A673 (cell line): ENCODE measurements at regions not wholly inside any gene's neighbourhood (a gene's known extent, or its start where the extent isn't known, plus 50 kb on each side); places are given as distances from the start of the nearest gene placed in this dataset.
"Not testable (repeated sequence)": the region's sequence is repeated elsewhere in the genome, so short reads cannot be mapped to it uniquely, and the experiment has no call there.

Source experiments
- BruUV-seq: library from RNA; stranded (reverse); fragments of 400-500 nt; replicated peaks from 2 replicates; lab custom pipeline; 2021; lab: Mats Ljungman, UMichigan
- CTCF ChIA-PET: fragments of 300-600 bp; sonication (Branson Sonifier 250); formaldehyde crosslinking; loops from one replicate; lab custom pipeline; 2022; ENCODE audit warnings: antibody characterized with exemption; lab: Charles Lee
- POLR2A ChIA-PET: fragments of 300-600 bp; sonication (Branson Sonifier 250); formaldehyde crosslinking; loops from one replicate; lab custom pipeline; 2022; ENCODE audit warnings: antibody characterized with exemption; ENCODE audit not compliant: low non-redundant PET; lab: Charles Lee
- DNase-seq: peaks from one replicate; pipeline ENCODE4 v3.0.0-alpha.2; 2015; ENCODE audit warnings: low spot score
- H3K27ac ChIP-seq: fragments of 200-600 bp; sonication (generic); 2 replicates; pipeline ENCODE4 v1.5.1; 2016; ENCODE audit warnings: mixed run types, low read depth, mild to moderate bottlenecking, mixed read lengths, antibody characterized with exemption, low read length; ENCODE audit not compliant: poor library complexity, severe bottlenecking
- H3K27me3 ChIP-seq: fragments of 200-600 bp; sonication (generic); replicated peaks from 2 replicates; pipeline ENCODE4 v1.6.1; 2017; ENCODE audit warnings: mixed run types, low read depth, mild to moderate bottlenecking, mixed read lengths, antibody characterized with exemption, low read length; ENCODE audit not compliant: insufficient read depth, poor library complexity
- H3K36me3 ChIP-seq: fragments of 200-600 bp; sonication (generic); 2 replicates; pipeline ENCODE4 v1.6.1; 2016; ENCODE audit warnings: mixed run types, mild to moderate bottlenecking, mixed read lengths, antibody characterized with exemption, low read length; ENCODE audit not compliant: insufficient read depth, poor library complexity, severe bottlenecking
- H3K4me1 ChIP-seq: fragments of 200-600 bp; sonication (generic); 2 replicates; pipeline ENCODE4 v1.6.1; 2017; ENCODE audit warnings: mixed run types, mild to moderate bottlenecking, mixed read lengths, antibody characterized with exemption, low read length; ENCODE audit not compliant: insufficient read depth, poor library complexity, severe bottlenecking
- H3K4me3 ChIP-seq: fragments of 200-600 bp; sonication (generic); 2 replicates; pipeline ENCODE4 v1.5.1; 2016; ENCODE audit warnings: low read depth, mixed run types, mild to moderate bottlenecking, mixed read lengths, low read length; ENCODE audit not compliant: poor library complexity, severe bottlenecking
- H3K9me3 ChIP-seq: fragments of 200-600 bp; sonication (generic); 2 replicates; pipeline ENCODE4 v1.6.1; 2016; ENCODE audit warnings: mixed run types, low read depth, mild to moderate bottlenecking, mixed read lengths, antibody characterized with exemption, low read length; ENCODE audit not compliant: poor library complexity, severe bottlenecking
- CTCF ChIP-seq: fragments of 300-800, 200-600 bp; sonication (generic); conservative IDR thresholded peaks from 2 replicates; pipeline ENCODE4 v1.5.1; 2017; ENCODE audit warnings: low read depth, mild to moderate bottlenecking, antibody characterized with exemption, low read length, moderate library complexity, mixed read lengths
- EZH2 ChIP-seq: fragments of 200-600 bp; sonication (generic); IDR thresholded peaks from 2 replicates; pipeline ENCODE4 v1.6.1; 2017; ENCODE audit warnings: borderline replicate concordance, low read depth, mild to moderate bottlenecking, mixed read lengths, antibody characterized with exemption, low read length; ENCODE audit not compliant: poor library complexity, severe bottlenecking
- intact Hi-C: fragments of 100-400 bp; cut with micrococcal nuclease; formaldehyde crosslinking; loops from one replicate; pipeline ENCODE4 v1.10.0; 2022; ENCODE audit not compliant: unreplicated experiment

GRCh38 chr10:30709700-30710358 lies 80.3 kb upstream of the LYZL2 start:
- no peaks in the 10 kb centered on the region for H3K27me3 ChIP-seq
- ChIA-PET POLR2A (no interaction called here), CTCF (no interaction called here)
- TF ChIP-seq CTCF (no peak), EZH2 (no peak)
- H3K4me1 ChIP-seq: peaks cover 5% of the 10 kb centered on the region
- no TSS peak for BruUV-seq
- no peak for DNase-seq
- H3K9me3 ChIP-seq: peaks cover 3% of the 10 kb centered on the region
- no peak overlapping the region for H3K27ac ChIP-seq
- H3K36me3 ChIP-seq: no peaks in the 10 kb centered on the region
- no peak overlapping the region for H3K4me3 ChIP-seq
- intact Hi-C loops: no loop called here

- Histone ChIP-seq H3K27me3 (no peaks in the 10 kb centered on the region), H3K4me3 (no peak overlapping the region), H3K9me3 (peaks cover 3% of the 10 kb centered on the region), H3K27ac (no peak overlapping the region), H3K4me1 (peaks cover 6% of the 10 kb centered on the region), H3K36me3 (no peaks in the 10 kb centered on the region)
- BruUV-seq: no TSS peak
- POLR2A ChIA-PET: no interaction called here
- CTCF ChIA-PET: no interaction called here
- TF ChIP-seq CTCF: no peak
- TF ChIP-seq EZH2: no peak
- intact Hi-C loops: no loop called here
- no peak for DNase-seq
Observed at GRCh38 chr10:30709229-30709628, 79.7 kb upstream of the LYZL2 start.

- intact Hi-C loops: no loop called here
- POLR2A ChIA-PET: no interaction called here
- Histone ChIP-seq H3K9me3 (peaks cover under 1% of the 10 kb centered on the region), H3K4me3 (no peak overlapping the region), H3K4me1 (peaks cover 6% of the 10 kb centered on the region), H3K27me3 (no peaks in the 10 kb centered on the region), H3K27ac (no peak overlapping the region), H3K36me3 (no peaks in the 10 kb centered on the region)
- BruUV-seq: no TSS peak
- TF ChIP-seq EZH2 (no peak), CTCF (no peak)
- CTCF ChIA-PET: no interaction called here
- DNase-seq: no peak
Observed at GRCh38 chr10:30708234-30708633, 78.7 kb upstream of the LYZL2 start.

- CTCF ChIA-PET, H3K27ac ChIP-seq, H3K4me3 ChIP-seq, POLR2A ChIA-PET, intact Hi-C loops, H3K9me3 ChIP-seq, BruUV-seq, H3K36me3 ChIP-seq, DNase-seq, H3K27me3 ChIP-seq: not testable (repeated sequence)
- peaks cover 14% of the 10 kb centered on the region for H3K4me1 ChIP-seq
Observed at GRCh38 chr10:30706189-30706588, 76.6 kb upstream of the LYZL2 start.
